Globus pallidus (tissue), 1 donor: ENCODE measurements at regions not wholly inside any gene's neighbourhood (a gene's known extent, or its start where the extent isn't known, plus 50 kb on each side); places are given as distances from the start of the nearest gene placed in this dataset.
"Not testable (repeated sequence)": the region's sequence is repeated elsewhere in the genome, so short reads cannot be mapped to it uniquely, and the experiment has no call there.

Source experiments
- DNase-seq: peaks from one replicate; pipeline ENCODE4 v3.0.0-alpha.2; 2015; ENCODE audit warnings: low spot score

DNA sequence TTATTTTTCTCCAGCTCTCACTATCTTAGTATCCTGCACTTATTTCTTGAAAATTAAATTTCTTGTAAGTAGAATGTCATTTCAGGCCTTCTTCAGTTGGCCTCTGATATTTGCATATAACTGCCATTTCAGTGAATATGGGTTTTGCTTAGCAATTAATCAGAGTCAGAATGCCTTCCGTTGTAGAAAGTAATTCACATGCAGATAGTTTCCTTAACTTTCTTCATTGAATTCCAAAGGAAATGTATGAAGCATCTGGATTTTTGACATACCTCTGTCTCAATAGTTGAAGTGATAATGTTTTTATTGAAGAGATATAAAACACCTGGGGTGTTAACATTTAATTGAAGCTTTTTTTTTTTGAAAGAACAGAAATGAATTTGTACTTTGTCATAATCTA is 914.1 kb upstream of the NXPH2 start:
- DNase-seq, result no peak

DNA sequence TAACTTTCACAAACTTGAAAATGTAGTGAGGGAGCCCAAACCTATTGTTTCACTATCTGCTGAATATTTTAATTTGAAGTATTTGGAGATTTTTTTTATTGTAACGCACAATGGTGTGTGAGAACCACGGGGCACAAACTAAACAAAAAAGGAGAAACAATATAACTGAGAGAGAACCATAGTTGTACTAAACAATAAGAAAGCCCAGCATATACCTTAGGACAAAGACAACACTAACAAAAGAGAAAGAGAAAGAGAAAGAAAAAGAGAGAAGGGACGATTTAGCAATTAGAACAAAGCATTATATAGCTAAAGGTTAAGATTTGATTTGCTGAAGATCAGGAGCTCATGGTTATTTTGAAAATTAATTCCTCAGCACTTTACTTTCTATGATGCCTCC is 906.0 kb upstream of the NXPH2 start:
- DNase-seq, result no peak

DNA sequence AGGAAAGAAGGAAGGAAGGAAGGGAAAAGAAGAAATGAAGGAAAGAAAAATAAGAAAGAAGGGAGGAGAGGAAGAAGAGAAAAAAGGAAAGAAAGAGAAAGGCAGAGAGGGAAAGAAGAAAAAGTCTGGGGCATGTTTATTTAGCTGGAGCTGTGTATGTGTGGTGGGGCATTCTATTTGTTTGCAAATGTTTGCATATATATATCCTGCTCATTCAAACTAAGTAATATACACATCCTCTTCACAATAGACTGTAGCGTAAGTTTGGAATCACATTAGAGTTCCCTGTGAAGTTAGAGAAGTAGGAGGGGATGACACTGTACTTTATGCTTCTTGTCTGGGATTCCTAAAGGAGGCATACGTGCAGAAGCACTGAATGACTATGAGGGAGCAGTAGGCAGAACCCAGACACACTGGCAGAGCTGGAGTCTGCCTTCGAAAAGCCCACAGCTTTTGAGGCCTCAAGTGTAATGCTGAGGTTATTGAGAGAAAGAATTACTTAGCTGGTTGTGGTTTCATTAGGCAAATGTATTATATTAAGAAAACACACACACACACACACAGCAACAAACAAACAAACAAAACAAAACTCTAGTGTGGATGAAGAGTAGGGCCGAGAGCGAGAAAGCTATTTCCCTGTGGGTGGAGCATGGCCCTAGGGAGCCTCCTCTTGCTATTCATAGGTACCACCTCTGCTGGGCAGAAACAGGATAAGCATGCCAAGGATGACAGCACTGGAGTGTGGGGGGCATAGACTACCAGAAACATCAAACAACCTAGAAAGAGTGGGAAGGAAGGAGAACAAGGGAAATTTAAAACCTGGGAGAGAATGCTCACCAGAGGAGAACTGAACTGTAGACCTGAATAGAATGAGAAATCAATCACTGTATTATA is 905.1 kb upstream of the NXPH2 start:
- DNase-seq, result no peak

DNA sequence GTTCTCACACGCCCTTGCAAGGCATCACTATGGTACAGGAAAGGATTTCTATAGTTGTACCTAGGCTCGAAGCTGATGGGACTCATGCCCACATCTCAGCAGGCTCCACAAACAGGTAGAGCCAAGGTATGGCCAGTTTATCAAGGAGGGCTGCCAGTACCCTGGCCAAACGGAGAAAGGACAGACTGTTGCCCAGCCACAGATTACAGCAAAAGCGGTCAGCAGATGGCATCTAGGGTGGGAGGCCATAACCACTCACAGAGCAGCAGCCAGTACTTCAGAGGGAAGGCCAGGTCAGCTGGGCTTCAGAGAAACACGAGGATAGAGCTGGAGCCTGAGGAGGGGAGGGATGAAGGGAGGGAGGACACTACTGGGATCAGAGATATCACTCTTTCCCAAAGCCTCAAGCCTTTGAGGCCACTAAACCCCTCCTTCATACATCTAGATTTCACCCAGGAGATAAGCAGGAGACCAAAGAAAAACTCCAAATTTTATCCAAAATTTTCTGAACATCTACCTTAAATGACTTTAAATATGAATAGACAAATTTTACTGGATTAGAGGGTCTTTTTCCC is 904.2 kb upstream of the NXPH2 start:
- no peak for DNase-seq

DNA sequence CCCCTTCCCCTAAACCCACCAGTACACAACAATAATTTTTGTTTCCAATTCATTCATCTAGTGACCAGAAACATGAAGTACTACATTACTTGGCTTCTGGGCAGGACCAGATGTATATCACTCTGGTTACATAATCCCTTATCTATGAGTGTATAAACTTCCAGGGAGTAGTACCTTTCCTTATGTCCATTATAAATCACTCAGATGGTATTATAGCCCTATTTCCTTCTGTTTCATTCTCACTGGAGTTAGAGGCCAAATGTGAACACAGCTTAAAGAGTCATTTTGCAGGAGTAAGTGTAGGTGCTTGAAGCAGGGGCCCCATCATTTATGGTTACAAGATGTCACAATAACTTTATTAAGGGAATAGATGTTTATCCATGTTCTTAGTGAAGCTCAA is 894.4 kb upstream of the NXPH2 start:
- DNase-seq, result no peak

DNA sequence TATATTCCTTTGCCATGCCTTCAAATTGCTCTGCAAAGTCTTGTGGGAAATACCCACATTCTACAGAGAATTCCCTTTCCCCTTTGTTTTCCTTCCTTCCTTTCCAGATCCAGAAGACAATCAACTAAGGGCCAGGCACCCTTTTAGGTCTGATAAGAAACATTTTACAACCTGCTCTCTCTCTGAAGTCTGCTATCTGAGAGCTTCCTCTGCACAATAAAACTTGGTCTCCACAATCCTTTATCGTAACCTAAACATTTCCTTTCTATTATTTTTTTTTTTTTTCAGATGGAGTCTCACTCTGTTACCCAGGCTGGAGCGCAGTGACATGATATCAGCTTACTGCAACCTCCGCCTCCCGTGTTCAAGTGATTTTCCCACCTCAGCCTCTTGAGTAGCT is 893.3 kb upstream of the NXPH2 start:
- DNase-seq, result not testable (repeated sequence)

DNA sequence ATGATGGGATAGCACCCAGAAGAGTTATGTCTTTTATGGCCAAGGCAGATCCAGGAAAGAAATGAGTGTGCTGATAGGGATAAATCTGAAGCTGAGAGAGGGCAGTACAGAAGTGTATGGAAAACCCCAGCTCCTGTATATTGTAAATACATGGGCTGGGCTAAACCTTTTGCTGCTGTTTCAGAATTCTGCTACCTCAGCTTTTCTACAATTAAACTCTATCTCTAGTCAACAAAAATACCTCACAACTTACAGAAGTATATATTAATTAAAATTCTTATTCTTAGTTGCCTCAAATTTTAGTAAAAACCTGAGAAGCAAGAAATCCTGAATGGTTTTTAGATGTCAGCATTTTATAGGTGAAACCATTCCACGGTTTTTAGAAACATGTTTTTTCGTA is 889.5 kb upstream of the NXPH2 start:
- DNase-seq, result no peak

DNA sequence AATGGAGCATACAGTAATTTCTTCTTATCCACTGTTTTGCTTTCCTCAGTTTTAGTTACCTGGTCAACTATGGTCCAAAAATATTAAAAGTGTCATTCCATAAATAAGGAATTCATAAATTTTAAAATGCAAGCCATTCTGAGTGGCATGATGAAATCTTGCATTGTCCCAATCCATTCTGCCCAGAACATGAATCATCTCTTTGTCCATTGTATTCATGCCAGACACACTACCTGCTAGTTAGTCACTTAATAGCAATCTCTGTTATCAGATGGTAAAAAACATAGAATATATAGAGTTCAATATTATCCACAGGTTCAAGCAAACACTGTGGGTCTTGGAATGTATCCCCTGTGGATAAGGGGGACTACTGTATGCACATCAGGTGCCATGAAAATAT is 872.2 kb upstream of the NXPH2 start:
- DNase-seq, result no peak

DNA sequence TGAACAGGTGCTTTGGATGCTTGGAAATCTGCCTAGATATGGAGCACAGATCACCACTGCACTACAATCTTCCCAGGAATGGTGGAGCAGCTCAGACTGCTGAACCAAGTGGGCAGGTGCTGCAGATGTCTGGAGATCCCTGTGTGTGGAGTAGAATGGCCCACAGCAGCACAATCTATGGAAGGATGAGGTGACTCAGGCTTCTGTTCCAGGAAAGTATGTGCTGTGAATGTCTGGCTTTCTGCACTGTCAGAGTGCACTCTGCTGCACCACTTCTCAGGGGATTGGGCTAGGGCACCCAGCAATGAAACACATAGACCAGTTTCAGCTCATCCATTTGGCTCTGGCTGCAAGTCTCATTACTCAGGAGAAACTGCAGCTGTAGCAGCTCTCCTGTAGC is 865.4 kb upstream of the NXPH2 start:
- DNase-seq, result no peak

DNA sequence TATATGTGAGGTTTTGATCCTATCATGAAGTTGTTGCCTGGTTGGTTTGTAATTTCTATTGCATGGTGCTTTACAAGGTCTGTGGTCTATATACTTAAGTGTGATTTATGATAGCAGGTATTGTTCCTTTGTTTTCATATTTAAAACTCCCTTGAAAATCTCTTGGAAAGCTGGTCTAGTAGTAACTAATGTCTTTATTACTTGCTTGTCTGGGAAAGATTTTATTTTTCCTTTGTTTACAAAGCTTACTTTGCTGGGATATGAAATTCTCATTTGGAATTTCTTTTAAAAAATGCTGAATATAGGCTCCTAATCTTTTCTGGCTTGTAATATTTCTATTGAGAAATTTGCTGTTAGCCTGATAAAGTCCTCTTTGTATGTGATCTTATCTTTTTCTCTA is 862.9 kb upstream of the NXPH2 start:
- no peak for DNase-seq

DNA sequence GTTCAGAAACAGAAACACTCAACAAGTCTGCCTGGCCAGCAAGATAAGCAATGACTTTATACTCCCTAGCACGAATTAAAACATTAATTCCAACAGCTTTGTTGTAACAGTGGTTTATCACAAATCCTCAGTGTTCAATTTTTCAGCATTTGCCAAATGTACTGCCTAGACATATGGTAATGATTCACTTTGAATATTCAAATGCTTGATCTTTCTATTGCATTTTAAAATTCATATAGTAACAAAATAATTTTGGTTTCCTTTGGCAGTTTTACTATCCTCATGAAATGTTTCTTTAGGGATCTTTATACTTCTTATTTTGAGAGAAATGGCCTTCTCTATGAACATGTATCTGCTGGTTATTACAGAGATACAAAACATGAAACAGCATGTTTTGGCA is 851.8 kb upstream of the NXPH2 start:
- no peak for DNase-seq

DNA sequence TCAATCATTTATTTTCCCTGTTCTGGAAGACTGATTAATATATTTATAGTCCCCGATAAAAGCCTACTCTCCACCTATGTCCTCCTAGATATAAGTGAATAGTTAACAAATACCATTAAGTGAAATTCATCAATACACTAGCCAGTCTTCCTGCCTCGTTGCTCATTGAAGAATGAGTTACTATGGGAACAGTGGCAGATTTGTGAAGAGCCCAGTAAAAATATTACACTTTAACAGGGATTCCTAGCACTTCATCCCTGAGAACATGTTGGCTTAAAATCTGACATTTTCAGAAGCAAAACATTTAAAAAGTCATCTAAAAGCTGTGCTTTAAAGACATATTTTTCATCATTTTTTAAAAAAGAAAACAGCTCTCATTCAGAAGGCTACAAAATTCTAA is 848.7 kb upstream of the NXPH2 start:
- no peak for DNase-seq

DNA sequence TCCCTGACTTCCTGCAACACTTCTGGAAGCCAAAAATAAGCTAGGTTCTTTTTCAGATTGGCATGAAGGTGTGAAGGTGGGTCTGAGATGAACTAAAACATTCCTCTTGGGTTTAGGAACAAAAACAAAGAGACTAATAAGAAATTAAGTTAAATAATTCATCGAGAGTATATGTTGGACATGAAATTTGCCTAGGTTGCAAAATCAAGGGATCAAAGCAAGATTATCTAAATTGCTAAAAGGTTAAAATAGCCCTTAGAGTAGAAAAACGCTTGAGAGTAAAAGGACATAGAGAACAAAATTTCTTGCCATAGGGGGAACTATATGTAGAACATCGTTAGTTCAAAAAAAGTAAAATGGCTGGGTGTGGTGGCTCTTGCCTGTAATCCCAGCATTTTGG is 845.9 kb upstream of the NXPH2 start:
- no peak for DNase-seq

DNA sequence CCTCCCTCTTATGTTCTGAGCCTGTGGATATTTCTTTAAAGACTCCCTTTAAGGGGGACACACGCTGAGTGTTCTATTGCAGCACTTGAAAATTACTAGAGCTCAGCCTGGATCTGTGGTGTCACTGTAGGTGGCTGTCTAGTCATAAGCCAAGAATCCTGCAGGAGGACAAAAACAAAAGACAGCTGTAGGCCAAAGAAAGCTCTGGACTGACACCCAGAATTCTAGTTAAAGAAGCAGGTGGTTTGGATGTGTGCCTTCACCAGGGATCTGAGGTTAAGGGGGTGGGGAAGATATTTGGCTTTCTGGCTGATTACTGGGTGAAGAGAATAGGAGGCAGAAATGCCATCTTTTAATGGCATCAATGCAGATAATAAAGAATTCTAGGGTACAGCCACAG is 842.5 kb upstream of the NXPH2 start:
- no peak for DNase-seq

DNA sequence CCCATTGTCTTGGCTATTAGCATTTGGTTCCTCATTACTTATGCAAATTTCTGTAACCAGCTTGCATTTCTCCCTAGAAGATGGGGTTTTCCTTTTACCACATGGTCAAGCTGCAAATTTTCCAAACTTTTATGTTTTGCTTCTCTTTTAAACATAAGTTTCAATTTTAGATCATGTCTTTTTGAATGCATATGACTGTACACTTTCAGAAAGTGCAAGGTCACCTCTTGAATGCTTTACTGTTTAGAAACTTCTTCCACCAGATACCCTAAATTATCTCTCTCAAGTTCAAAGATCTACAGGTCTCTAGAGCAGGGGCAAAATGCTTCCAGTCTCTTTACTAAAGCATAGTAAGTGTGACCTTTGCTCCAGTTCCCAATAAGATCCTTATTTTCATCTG is 837.6 kb upstream of the NXPH2 start:
- DNase-seq, result no peak

DNA sequence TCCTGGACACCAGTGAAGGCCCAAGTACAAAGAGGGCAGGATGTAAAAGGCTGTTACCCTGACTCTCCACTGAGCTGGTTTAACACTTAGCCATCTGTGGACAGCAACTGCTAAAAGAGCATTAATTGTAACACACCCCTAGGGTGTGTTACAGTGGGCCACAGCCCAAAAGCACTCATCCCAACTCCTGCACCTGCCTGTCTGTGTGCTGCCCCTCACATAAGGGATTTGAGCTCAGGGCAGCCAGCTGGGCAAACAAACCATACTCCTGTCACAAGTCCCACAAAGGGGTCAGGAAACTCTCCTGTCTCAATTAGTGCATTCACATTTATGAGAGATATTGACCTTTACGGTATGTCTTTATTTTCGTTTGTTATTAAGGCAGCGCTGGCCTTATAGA is 833.1 kb upstream of the NXPH2 start:
- DNase-seq, result no peak

DNA sequence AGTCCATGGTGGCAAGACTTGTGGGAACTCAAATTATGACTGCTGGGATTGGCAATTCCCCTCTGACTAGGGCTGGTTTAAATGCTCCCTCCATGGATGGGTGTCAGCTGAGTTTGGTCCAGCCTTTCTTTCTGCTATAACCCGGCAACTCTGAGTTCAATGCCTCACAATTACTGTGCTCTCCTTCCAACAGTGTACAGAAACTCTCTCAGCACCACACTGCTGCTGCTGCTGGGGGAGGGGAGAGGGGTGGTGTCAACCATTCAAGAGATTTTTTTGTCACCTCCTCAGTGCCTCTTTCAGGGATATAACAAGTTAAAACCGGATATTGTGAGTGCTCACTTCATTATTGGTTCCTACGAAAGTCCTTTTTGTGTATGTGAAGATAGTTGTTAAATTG is 830.3 kb upstream of the NXPH2 start:
- no peak for DNase-seq

DNA sequence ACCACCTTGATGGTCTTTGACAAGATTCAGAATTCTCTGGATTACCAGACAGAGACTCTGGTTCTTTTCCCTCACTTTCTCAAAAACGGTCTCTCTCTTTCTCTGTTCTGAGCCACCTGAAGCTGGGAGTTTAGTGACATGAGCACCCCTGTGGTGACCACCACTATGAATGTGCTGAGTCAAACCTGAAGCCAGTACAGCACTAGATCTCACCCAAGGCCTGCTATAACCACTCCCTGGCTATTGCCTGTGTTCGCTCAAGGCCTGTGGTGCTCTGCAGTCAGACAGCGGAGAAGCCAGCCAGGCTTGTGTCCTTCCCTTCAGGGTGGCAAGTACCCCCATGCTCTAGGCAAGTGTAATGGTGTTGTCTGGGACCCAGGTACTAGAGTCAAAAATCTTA is 828.9 kb upstream of the NXPH2 start:
- no peak for DNase-seq

DNA sequence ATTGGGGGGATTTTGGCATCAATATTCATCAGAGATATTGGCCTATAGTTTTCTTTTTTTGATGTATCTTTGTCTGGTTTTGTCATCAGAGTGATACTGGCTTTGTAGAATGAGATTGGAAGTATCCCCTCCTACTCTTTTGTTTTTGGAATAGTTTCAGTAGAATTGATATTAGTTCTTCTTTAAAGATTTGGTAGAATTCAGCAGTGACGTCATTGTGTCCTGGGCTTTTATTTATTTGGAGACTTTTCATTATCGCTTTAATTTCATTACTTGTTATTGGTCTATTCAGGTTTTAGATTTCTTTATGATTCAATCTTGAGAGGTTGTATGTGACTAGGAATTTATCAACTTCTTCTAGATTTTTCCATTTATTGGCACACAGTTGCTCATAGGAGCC is 825.5 kb upstream of the NXPH2 start:
- no peak for DNase-seq

DNA sequence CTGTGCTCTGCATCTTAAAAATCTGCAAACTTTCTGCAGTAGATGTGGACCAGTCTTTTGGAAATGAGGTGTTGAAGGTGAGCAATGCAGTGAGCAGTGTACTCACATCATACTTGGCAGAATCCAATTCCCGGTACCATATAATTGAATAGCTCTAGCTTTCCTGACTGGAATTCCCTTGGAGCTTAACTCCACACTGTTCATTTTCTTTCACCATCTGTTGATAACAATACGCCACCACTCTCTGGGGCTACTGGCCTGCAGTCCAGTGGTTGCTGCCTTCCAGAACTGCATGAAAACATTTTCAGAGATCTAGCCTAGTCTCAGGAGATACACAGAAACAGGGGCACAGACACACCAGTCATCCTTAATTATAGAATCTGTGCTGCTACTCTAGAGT is 820.0 kb upstream of the NXPH2 start:
- no peak for DNase-seq

DNA sequence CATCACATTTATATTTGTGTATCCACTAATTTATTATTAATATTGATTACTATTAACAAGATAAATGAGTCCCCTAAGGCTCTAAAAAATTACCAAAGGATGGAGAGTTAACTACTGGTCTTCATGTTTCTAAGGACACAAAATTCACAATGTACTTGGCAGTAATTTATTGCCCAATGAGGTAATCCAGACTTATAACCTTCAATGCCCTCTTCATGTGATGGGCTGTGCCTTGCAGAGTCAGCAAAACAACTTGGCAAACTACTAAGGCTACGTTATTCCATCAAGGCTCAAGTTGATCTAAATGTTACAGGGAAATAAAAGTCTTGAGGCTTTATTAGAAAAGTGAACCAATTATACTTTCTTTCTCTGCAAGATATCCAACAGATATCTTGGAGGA is 804.9 kb upstream of the NXPH2 start:
- DNase-seq, result no peak

DNA sequence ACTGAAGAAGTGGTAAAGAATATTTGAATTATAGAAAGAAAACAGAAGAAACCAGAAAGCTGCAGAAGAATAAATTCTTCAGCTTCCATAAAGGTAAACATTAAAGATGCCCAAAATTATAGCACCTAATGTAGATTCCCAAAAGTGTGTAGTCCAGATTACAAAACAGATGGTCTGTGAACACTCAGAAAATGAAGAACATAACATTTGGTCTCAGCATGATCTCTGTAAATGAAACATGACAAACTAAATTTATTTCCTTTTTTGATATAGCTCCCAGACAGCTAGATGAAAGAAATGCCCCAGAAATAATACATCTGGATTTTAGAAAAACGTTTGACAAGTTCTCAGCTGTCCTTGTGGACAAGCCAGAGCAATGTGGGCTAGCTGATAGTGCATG is 794.2 kb upstream of the NXPH2 start:
- DNase-seq, result no peak

DNA sequence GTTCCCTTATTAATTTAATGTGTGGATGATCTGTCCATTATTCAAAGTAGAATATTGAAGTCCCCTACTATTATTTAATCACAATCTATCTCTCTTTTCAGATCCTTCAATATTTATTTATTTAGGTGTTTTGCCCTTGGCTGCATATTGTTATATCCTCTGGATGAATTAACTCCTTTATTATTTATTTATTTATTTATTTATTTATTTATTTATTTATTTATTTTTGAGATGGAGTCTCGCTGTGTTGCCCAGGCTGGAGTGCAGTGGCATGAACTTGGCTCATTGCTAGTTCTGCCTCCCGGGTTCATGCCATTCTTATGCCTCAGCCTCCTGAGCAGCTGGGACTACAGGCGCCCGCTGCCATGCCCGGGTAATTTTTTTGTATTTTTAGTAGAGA is 776.6 kb upstream of the NXPH2 start:
- DNase-seq, result no peak

DNA sequence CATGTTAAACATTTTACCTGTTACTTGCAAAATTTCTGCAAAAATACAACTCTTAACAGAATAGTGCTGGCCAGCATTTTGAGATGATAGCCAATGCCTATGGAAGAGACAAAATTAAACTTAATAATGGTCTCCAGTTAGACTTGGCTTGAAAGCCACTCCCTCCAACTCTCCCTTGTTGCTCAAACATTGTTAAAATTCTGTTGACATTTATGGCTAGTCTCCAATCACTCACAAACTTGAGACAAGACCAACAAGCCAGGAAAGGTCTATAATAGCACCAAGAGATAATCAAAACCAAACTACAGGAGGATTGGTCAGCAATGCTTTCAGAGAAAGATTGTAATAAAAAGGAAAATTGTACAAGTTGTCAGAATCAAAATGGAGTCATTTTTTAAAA is 770.7 kb upstream of the NXPH2 start:
- DNase-seq, result no peak
